NCI-H1417 treated with DMSO at 0.1 percent for 48 hours (cell line): ENCODE measurements at regions not wholly inside any gene's neighbourhood (a gene's known extent, or its start where the extent isn't known, plus 50 kb on each side); places are given as distances from the start of the nearest gene placed in this dataset.
"Not testable (repeated sequence)": the region's sequence is repeated elsewhere in the genome, so short reads cannot be mapped to it uniquely, and the experiment has no call there.

ENCODE experiments used
- DNase-seq: peaks from one replicate; lab custom pipeline; 2025; lab: John Stamatoyannopoulos, UW

DNA sequence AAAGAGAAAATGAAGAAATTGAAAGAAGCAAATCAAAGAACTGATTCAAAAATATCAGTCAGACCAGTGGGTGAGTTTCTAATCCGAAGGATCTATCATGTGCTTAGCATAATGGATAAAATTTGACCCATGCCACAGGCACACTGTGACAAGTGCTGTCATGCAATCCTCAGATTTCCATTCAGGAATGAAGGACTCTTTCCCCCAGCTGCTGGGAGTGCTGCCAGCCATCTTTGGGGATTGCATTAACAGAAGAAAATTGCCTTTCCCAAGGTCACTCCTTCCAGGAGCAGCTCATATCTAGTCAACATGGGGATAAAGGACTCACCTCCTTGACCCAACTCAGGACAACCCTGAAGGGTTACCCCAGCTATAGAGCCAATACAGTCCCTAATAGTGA lies 316.7 kb upstream of the TBX18 start:
- DNase-seq: no peak

DNA sequence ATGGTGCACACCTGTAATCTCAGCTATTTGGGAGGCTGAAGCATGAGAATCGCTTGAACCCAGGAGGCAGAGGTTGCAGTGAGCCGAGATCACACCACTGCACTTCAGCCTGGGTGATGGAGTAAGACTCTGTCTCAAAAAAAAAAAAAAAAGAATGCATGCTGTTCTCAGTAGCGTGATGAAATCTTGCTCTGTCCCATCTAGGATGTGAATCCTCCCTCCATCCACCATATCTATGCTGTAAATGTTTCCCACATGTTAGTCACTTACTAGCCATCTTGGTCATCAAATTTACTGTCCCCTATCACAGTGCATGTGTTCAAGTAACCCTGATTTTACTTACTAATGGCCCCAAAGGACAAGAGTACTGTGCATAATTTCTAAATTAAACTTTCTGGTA lies 315.4 kb upstream of the TBX18 start:
- DNase-seq: no peak

DNA sequence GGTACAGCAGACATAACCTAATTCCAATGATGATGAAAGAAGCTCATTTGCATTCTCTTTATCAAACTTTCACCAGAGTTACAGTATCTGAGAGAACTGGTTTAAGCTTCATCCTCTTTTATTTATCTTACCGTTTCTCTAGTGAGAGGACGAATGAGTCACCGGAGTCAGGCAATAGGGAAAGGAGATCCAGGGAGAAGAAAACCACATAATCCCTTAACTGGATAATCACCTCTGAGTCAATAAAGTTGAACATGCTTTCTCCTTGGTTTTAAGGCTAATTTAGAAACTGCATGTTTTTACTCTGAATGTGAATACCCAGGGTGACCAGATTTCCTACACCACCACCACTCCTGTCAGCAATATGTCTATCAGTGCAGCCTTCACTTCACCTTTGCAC lies 313.7 kb upstream of the TBX18 start:
- DNase-seq: no peak

DNA sequence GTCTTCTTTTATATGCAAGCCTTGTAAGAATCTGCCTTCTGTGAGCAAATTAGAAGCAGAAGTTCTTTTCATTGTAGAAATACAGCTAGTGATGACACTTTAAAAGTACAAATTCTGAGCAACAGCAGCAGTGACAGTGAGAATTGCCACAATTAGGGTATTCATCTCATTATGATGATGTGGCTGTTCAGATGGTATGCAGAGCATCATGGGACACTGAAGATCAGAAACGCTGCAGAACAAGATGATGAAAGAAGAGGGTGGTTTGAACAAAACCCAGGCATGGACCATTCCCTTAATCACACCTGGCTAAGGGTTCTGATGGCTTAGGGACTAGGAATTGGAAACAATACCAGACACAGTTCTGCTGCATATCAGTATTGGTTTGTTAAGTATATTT lies 312.7 kb upstream of the TBX18 start:
- no peak for DNase-seq

DNA sequence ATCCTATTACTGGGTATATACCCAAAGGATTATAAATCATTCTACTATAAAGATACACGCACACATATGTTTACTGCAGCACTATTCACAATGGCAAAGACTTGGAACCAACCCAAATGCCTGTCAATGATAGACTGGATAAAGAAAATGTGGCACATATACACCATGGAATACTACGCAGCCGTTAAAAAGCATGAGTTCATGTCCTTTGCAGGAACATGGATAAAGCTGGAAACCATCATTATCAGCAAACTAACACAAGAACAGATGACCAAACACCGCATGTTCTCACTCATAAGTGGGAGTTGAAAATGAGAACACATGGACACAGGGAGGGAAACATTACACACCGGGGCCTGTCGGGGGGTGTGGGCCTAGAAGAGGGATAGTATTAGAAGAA lies 307.4 kb upstream of the TBX18 start:
- DNase-seq: not testable (repeated sequence)

DNA sequence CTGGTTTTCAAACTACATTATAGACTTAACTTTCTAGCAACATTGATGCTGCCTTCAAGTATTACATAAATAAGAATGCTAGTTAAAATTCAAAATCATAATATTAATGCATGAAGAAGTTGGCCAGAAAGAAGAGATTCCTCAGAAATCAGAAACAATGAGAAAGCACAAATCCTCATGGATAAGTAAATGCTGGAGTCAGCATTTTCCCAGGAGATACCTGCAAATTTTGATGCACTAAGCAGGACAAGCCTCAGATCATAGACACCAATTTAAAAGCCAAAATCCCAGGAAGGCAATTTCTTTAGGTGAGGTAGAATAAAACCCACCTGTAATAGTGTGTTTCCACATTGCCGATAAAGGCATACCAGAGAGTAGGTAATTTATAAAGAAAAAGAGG lies 305.2 kb upstream of the TBX18 start:
- DNase-seq: no peak

DNA sequence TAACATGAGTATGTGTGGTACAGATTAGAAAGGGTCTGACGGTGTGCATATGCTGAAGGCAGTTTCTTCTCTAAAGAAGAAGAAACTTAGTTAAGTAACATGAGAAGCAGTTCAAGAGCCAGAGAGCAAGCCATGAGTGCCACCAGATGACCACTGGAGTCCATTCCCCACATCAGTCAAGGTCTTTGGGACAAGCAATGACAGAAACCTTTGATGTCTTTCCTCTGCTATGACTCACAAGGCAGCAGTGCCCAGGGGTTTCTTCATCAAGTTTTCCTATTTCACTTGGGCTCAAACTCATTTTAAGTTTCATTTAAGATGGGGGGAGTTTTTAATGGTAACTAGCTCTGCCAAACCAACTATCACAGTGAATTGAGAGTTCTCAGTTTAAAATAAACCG lies 303.8 kb upstream of the TBX18 start:
- DNase-seq: no peak

DNA sequence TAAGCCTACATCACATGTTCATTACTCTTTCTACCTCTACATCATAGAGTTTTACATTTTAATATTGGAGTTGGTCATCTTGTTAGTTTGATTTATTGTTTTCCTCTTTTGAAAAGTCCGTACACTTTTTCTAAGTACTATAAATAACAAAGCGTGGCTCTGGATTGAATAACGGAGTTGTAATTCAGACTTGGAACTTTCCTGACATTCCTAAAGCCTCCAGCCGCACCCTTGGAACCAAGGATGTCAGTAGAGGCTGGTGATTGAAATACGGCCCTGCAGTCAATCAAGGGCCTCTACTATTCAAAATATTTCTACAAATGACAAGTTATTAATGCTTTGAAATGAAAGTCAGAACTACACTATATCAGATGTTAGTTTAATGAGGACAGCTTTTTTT lies 301.9 kb upstream of the TBX18 start:
- no peak for DNase-seq

DNA sequence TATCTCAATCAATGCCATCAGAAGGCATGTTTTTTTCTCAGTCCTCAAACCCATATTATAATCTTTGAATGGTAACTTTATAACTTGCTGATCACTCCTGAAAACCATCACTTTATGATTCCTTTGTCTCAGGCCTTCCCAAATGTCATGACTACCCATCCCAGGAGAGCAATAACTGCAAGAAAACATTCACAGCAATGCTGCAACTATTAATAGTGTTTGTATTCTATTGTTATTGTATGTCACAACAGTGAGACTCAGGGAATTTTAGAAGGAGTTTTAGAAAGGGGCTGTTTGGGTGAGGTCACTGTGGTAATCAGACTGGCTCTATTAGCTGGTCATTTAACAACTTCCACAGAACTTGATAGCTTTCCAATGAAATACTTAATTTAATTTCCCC lies 301.4 kb upstream of the TBX18 start:
- DNase-seq: no peak

DNA sequence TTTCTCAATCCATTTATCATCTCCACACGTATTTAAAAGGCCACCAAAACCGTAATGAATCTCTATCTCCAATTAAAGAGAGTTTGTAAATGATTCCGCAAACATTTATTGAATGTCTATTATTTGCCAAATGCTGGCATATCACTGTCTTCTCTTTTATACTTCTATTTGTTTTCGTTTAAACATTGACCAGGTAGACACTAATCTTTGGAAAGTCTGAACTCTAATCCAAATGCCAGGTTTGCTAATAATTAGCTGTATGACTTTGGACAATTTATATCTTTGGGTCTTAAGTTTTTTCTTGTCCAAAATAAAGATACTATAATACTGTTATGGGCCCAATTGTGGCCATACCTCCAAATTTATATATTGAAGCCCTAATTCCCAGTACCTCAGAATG lies 299.2 kb upstream of the TBX18 start:
- no peak for DNase-seq

DNA sequence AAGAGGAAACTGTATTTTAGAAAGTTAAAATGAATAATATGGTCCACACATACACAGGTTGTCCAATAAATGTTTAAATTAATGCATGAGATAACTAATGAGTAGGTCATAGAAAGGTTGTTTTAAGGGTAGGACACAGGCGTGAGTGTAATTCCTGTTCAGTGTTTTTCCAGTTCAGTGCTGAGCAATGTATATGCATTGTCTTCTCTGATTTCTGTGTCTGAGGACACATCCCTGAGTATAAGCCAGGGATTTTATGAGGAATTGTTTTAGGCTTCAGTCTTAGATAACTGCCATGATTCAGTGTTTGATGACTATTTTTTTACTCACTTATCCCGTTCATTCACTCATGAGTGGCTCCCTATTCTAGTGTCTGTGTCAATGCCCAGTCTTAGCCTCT lies 298.5 kb upstream of the TBX18 start:
- DNase-seq: no peak

DNA sequence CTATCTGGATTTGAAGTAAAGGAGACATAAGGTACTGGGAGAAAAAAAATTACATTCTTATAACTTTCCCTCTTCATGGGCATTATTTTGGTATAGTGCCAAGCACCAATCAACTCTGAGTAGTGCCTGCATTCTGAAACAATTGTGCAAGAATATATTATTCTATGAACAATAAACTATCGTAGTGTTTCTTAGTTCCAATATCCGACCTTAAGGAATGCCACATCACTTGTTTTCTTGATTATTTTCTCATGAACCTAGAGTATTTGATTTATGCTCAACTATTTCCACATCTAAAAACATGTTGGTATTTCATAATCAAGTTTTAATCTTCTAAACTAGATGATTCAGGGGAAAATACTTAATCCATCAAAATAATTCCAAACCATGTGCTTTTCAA lies 294.4 kb upstream of the TBX18 start:
- no peak for DNase-seq

DNA sequence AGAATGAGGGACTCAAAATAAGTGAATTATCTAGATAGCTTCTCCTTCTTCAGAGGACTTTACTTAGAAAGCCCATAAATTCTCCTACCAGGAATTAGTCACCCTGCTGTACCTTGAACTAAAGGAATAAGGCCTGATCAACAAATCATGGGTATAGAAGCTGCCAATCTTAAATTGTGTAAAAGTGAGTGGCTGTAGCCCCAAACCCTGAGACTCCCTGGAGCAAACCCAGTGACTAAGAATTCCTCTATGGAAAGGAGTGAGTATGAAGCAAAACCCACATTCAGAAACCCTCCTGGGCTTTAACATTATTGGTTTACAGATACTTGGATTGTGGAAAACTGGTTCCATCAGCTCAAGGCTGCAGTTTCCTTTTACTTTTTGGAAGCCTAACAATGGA lies 285.8 kb upstream of the TBX18 start:
- DNase-seq: no peak

DNA sequence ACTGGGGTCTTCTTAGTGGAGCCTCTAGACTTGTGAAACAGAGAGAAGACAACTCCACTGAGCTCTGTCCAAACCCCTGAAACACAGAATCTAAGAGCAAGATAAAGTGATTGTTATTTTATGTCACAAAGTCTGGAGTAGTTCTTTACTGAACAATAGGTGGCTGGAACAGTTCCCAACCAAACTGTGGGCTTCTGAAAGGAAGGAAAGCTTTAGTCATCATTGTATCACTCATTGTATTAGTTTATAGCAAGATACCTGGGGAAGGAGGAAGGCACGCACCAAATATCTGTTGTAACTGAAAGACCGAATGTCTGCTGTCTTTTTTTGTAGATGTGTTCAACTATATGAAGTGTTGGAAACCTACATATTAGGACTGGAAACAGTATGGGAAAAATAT lies 284.9 kb upstream of the TBX18 start:
- no peak for DNase-seq

DNA sequence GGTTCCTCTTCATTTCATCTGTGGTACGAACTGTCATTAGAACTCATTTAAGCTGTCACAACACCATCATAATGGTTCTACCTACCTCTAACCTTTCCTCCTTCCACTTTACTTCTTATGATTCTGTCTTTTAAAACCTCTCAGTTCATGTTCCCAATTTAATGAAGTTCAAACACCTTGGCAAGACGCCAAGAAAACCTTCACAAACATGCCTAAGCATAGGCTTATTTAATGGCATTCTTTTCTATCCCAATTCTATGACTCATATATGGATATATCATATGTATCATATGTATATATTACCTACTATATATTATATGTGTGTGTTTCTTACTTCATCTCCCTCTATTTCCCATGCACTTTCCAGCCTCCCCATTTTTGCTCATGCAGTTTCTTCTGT lies 283.4 kb upstream of the TBX18 start:
- no peak for DNase-seq

DNA sequence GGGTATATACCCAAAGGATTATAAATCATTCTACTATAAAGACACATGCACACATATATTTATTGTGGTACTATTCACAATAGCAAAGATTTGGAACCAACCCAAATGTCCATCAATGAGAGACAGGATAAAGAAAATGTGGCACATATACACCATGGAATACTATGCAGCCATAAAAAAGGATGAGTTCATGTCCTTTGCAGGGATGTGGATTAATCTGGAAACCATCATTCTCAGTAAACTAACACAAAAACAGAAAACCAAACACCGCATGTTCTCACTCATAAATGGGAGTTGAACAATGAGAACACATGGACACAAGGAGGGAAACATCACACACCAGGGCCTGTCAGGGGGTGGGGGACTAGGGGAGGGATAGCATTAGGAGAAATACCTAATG lies 281.4 kb upstream of the TBX18 start:
- not testable (repeated sequence) for DNase-seq

DNA sequence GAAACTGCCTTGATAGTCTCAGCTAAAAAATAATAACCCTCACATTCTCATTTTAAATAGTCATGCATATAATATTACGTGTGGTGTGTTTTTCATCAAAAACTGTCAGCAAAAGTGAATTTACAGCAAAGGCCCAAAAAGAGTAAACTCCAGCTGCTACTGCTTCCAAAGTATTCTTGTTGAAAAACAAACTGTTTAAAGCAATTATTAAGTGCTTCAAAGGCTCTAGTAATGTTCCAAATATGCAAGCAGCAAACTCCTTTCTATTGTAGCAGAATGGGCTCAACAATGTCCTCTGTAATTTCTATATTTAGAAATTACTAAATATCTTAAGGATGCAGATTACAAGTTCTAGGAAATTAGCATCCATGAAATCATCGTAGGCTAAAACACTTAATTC lies 280.0 kb upstream of the TBX18 start:
- DNase-seq: no peak

DNA sequence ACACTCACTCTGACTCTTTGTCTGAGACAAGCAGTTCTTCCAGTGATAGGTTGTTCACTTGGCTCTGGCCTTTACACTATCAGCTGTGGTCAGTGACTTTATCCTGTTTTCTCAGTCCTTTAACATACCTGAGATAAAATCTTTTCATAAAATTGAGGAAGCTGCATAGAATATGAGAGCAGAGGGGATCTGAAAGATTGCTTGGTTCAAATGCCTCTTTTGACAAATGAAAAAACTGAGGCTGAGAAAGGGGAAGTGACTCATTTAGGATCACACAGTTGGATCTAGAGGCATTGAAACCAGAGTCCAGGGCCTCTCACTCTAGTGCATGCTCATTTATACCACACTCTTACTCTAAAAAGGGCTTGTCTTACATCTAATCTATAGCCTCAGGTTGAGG lies 277.0 kb upstream of the TBX18 start:
- DNase-seq: no peak

DNA sequence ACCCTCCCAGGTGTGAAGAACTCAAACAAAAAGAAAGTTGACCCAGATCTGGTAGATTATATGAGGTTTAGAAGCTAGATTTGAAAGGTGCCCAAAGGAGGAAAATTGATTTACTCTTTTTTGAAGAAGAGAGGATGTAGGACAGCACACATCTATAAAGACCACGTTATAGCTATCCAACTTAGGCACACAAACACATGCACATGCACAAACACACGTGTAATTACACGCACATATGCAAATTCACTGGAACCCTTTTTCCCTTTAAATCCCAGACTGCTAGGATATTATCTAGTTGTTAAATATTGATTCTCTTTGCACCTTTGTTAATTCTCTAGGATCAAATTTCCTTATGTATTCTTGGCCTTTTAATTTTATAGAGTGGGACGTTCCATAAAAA lies 272.8 kb upstream of the TBX18 start:
- DNase-seq: no peak

DNA sequence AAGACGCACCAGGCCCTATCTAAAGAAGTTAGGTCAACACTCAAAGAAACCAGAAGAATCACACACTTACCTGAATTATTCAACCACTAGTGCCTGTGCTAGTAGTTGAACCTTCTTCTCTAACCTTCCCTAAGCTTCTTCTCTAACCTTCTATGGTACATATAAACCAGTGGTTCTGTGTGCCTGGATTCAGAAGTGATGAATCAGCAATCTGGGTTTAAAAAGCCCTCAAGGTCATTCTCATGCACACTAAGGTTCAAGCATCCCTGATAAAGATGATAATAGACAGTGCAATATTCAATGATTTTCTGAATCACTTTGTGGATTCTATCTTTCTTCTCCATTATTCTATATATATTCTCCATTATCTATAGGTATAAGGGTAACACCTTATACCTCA lies 271.4 kb upstream of the TBX18 start:
- no peak for DNase-seq

DNA sequence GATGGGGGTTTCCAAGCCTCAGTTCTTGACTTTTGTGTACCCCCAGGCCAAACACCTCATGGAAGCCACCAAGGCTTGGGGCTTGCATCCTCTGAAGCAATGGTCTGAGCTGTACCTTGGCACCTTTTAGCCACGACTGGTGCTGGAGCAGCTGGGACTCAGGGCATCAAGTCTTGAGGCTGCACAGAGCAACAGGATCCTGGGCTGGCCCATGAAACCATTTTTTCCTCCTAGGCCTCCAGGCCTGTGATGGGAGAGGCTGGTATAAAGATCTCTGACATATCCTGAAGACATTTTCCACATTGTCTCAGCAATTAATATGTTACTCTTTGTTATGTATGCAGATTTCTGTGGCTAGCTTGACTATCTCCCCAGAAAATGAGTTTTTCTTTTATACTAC lies 269.1 kb upstream of the TBX18 start:
- DNase-seq: no peak

DNA sequence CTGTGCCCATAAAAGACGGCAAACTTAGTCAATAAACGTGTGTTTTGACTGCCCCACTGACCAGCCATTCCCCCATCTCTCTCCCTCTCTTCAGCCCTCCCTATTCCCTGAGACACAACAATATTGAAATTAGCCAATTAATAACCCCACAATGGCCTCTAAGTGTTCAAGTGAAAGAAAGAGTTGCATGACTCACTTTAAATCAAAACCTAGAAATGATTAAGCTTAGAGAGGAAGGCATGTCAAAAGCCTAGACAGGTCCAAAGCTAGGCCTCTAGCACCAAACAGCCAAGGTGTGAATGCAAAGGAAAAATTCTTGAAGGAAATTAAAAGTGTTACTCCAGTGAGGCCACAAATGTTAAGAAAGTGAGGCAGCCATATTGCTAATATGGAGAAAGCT lies 261.6 kb upstream of the TBX18 start:
- DNase-seq: no peak

DNA sequence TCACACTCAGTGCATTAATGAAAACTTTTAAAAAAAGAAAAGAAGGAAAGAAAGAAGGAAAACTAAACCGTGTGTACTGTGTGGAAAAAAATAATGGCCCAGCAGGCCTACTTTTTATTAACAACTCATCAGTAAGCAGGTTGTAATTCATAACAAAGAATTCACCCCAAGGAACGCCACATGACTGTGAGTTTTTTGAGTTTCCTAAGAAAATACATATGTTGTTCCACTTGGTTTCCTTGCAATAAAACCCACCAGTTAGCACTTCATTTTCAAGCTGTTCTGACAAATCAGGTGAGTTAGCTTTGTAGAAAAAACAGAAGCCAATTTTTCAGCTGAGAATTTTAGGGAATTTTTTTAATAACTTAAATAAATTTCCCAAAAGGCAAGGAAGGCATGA lies 259.3 kb upstream of the TBX18 start:
- no peak for DNase-seq

DNA sequence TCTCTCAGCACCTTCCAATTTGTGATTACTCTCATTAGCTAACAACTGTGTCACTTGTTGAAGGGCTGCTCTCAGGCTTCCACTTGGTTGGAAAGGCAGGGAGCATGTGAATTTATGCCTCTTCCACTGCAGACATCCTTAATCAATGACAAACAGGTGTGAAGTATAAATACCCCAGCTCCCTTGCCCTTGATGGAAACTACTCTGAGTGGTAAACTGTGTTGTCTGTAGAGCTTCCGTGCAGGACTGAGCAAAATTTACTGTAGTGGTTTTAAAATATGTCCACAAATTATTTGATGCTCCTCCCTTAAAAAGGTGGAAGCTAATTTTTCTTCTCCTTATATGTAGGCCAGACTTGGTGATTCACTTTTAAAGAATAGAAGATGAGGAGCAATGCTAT lies 253.0 kb upstream of the TBX18 start:
- no peak for DNase-seq

DNA sequence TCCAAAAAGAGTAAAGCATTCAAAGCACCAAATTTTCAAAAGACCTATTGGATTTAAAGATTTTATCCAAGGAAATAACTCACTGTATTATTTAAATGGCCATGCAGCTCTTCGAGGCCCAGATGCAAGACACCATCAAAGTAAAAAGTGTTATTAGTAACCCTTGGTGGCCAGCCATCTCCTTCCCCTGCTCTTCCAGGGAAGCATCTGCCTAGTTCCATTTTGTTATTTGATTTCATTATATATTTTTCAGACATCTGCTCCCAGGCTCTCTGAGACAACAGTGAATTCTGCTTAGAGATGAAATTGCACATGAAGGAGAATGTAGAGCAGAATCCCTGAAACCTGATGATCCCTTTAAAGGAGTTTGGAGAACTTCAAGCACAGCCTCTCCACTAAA lies 252.3 kb upstream of the TBX18 start:
- DNase-seq: no peak
